ENCODE measurements at regions not wholly inside any gene's neighbourhood (a gene's known extent, or its start where the extent isn't known, plus 50 kb on each side); places are given as distances from the start of the nearest gene placed in this dataset.

- Histone ChIP-seq H3K36me3 (ENCODE audit: low read length) (no peaks in the 10 kb centered on the region), H3K9me3 (ENCODE audit: insufficient read depth, low read length) (no peaks in the 10 kb centered on the region), H3K27ac (ENCODE audit: low read depth, low read length) (no peak overlapping the region), H3K79me2 (ENCODE audit: insufficient read depth, low read length) (no peaks in the 10 kb centered on the region), H3K4me3 (ENCODE audit: insufficient read depth, low read length, poor library complexity, severe bottlenecking) (no peak overlapping the region), H2AFZ (ENCODE audit: low read depth, low read length, severe bottlenecking) (no peak overlapping the region), H3K4me2 (ENCODE audit: low read depth, low read length, poor library complexity, severe bottlenecking) (no peak overlapping the region), H4K20me1 (ENCODE audit: low read depth, low read length) (no peaks in the 10 kb centered on the region), H3K9me2 (replicated peaks; ENCODE audit: insufficient read depth, low read length) (no peaks in the 10 kb centered on the region), H3K9ac (ENCODE audit: low read length) (no peak overlapping the region), H3K27me3 (ENCODE audit: low read length) (no peaks in the 10 kb centered on the region), H3F3A (ENCODE audit: insufficient read depth) (no peaks in the 10 kb centered on the region)
- TF ChIP-seq EZH2phosphoT487 (conservative IDR thresholded peaks at IDR 0.05; ENCODE audit: low read length): no peak
- TF ChIP-seq CTCF (IDR thresholded peaks at IDR 0.05; ENCODE audit: insufficient read depth, low read length, poor library complexity, severe bottlenecking): no peak
These were observed 847.0 kb downstream of the LRRTM4 start for GRCh38 chr2:76675212-76675611.

- Histone ChIP-seq H3K9me3 (ENCODE audit: insufficient read depth, low read length) (no peaks in the 10 kb centered on the region), H3K9ac (ENCODE audit: low read length) (no peak overlapping the region), H3K27ac (ENCODE audit: low read depth, low read length) (no peak overlapping the region), H2AFZ (ENCODE audit: low read depth, low read length, severe bottlenecking) (no peak overlapping the region), H3K79me2 (ENCODE audit: insufficient read depth, low read length) (no peaks in the 10 kb centered on the region), H3K4me2 (ENCODE audit: low read depth, low read length, poor library complexity, severe bottlenecking) (no peak overlapping the region), H4K20me1 (ENCODE audit: low read depth, low read length) (no peaks in the 10 kb centered on the region), H3K4me3 (ENCODE audit: insufficient read depth, low read length, poor library complexity, severe bottlenecking) (no peak overlapping the region), H3F3A (ENCODE audit: insufficient read depth) (no peaks in the 10 kb centered on the region), H3K9me2 (replicated peaks; ENCODE audit: insufficient read depth, low read length) (no peaks in the 10 kb centered on the region), H3K27me3 (ENCODE audit: low read length) (no peaks in the 10 kb centered on the region), H3K36me3 (ENCODE audit: low read length) (no peaks in the 10 kb centered on the region)
- TF ChIP-seq EZH2phosphoT487 (conservative IDR thresholded peaks at IDR 0.05; ENCODE audit: low read length) (no peak), CTCF (IDR thresholded peaks at IDR 0.05; ENCODE audit: insufficient read depth, low read length, poor library complexity, severe bottlenecking) (no peak)
These were observed 849.4 kb downstream of the LRRTM4 start for GRCh38 chr2:76672798-76673197.

DNA sequence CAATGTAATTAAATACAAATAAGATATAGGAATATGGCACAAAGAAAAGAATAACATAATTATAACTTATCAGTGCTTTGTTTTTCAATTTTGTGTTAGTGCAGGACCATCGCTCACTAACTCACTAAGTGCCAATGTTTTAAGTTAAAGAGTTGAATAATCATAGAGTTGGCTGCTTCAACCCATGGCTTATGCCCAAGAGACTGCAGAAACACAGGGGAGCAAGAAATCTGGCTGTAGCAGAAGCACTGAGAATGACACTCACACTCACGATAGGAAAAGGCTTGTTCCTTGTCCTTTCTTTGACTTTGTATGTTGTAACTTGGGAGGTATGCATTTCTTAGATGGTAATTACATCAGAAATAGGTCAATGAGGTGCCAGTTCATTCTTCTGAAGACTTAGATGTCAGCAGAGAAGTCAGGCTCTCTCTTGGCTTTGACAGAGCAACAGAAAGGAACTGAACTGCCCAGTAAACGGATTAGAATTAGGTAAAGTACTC is 852.2 kb downstream of the LRRTM4 start:
- Histone ChIP-seq H3K79me2 (ENCODE audit: insufficient read depth, low read length) (no peaks in the 10 kb centered on the region), H3K9me2 (replicated peaks; ENCODE audit: insufficient read depth, low read length) (no peaks in the 10 kb centered on the region), H3F3A (ENCODE audit: insufficient read depth) (no peaks in the 10 kb centered on the region), H3K27ac (ENCODE audit: low read depth, low read length) (no peak overlapping the region), H2AFZ (ENCODE audit: low read depth, low read length, severe bottlenecking) (no peak overlapping the region), H3K4me3 (ENCODE audit: insufficient read depth, low read length, poor library complexity, severe bottlenecking) (no peak overlapping the region), H3K9me3 (ENCODE audit: insufficient read depth, low read length) (no peaks in the 10 kb centered on the region), H3K4me2 (ENCODE audit: low read depth, low read length, poor library complexity, severe bottlenecking) (no peak overlapping the region), H3K9ac (ENCODE audit: low read length) (no peak overlapping the region), H4K20me1 (ENCODE audit: low read depth, low read length) (no peaks in the 10 kb centered on the region), H3K36me3 (ENCODE audit: low read length) (no peaks in the 10 kb centered on the region), H3K27me3 (ENCODE audit: low read length) (no peaks in the 10 kb centered on the region)
- TF ChIP-seq CTCF (IDR thresholded peaks at IDR 0.05; ENCODE audit: insufficient read depth, low read length, poor library complexity, severe bottlenecking) (no peak), EZH2phosphoT487 (conservative IDR thresholded peaks at IDR 0.05; ENCODE audit: low read length) (no peak)
